Keratinocyte (primary cell): ENCODE measurements at regions not wholly inside any gene's neighbourhood (a gene's known extent, or its start where the extent isn't known, plus 50 kb on each side); places are given as distances from the start of the nearest gene placed in this dataset.

ENCODE experiments used
- DNase-seq: peaks from one replicate; pipeline ENCODE4 v3.0.0-alpha.2; 2011; ENCODE audit warnings: low read depth, missing footprints, low spot score
- FAIRE-seq: peaks from 2 replicates; lab custom pipeline; 2011; peaks lifted over from hg19 to GRCh38; lab: Jason Lieb, UNC
- H2AFZ ChIP-seq: 2 replicates; pipeline ENCODE4 v1.6.0; 2012; ENCODE audit warnings: low read length, control low read depth, inconsistent platforms; ENCODE audit not compliant: control insufficient read depth
- H3K27ac ChIP-seq: 2 replicates; pipeline ENCODE4 v1.5.1; 2011; ENCODE audit warnings: low read length; ENCODE audit not compliant: control insufficient read depth, insufficient read depth
- H3K27me3 ChIP-seq: 3 replicates; pipeline ENCODE4 v1.6.0; 2011; ENCODE audit warnings: low read length; ENCODE audit not compliant: control insufficient read depth, insufficient read depth; ENCODE audit errors: extremely low read depth
- H3K36me3 ChIP-seq, 2 experiments: 2 replicates in 1 of 2; 3 replicates in 1 of 2; pipeline ENCODE4 v1.5.1; 2011; ENCODE audit warnings: low read length in 2 of 2, mild to moderate bottlenecking in 1 of 2; ENCODE audit not compliant: control insufficient read depth in 2 of 2, insufficient read depth in 2 of 2; ENCODE audit errors: extremely low read depth in 1 of 2
- H3K4me1 ChIP-seq: 3 replicates; pipeline ENCODE4 v1.5.1; 2011; ENCODE audit warnings: low read length; ENCODE audit not compliant: control insufficient read depth, insufficient read depth; ENCODE audit errors: extremely low read depth
- H3K4me2 ChIP-seq: 3 replicates; pipeline ENCODE4 v1.6.0; 2011; ENCODE audit warnings: low read depth, low read length; ENCODE audit not compliant: control insufficient read depth, insufficient read depth; ENCODE audit errors: extremely low read depth
- H3K4me3 ChIP-seq, 3 experiments: fragments of 200-600 bp in 1 of 3; sonication (generic) in 1 of 3; 2 replicates in 2 of 3; 3 replicates in 1 of 3; pipeline ENCODE4 v1.5.1; 2011 to 2016; ENCODE audit warnings: low read length in 3 of 3, mild to moderate bottlenecking in 3 of 3, control low read depth in 2 of 3, inconsistent platforms in 1 of 3, low read depth in 1 of 3, mixed read lengths in 1 of 3, mixed run types in 1 of 3, moderate library complexity in 1 of 3; ENCODE audit not compliant: control insufficient read depth in 2 of 3, insufficient read depth in 2 of 3; ENCODE audit errors: extremely low read depth in 1 of 3
- H3K79me2 ChIP-seq: 2 replicates; pipeline ENCODE4 v1.6.0; 2012; ENCODE audit warnings: low read length; ENCODE audit not compliant: control insufficient read depth, insufficient read depth
- H3K9ac ChIP-seq: 3 replicates; pipeline ENCODE4 v1.6.0; 2011; ENCODE audit warnings: low read length; ENCODE audit not compliant: control insufficient read depth, insufficient read depth; ENCODE audit errors: extremely low read depth
- H3K9me1 ChIP-seq: 3 replicates; pipeline ENCODE4 v1.6.0; 2011; ENCODE audit warnings: low read length; ENCODE audit not compliant: control insufficient read depth, insufficient read depth; ENCODE audit errors: extremely low read depth
- H3K9me3 ChIP-seq: 2 replicates; pipeline ENCODE4 v1.5.1; 2012; ENCODE audit warnings: low read depth, low read length; ENCODE audit not compliant: control insufficient read depth
- H4K20me1 ChIP-seq: 3 replicates; pipeline ENCODE4 v1.6.0; 2011; ENCODE audit warnings: low read length; ENCODE audit not compliant: control insufficient read depth, insufficient read depth; ENCODE audit errors: extremely low read depth
- CTCF ChIP-seq, 3 experiments: IDR thresholded peaks in 1 of 3; conservative IDR thresholded peaks in 1 of 3; optimal IDR thresholded peaks in 1 of 3; 2 replicates in 2 of 3; 3 replicates in 1 of 3; pipeline versions ENCODE3 to v1.5.1; 2011; ENCODE audit warnings: low read length in 3 of 3, mild to moderate bottlenecking in 3 of 3, moderate library complexity in 2 of 3, control low read depth in 1 of 3, inconsistent platforms in 1 of 3; ENCODE audit not compliant: insufficient read depth in 2 of 3; ENCODE audit errors: extremely low read depth in 1 of 3
- EZH2 ChIP-seq: IDR thresholded peaks from one replicate; pipeline ENCODE4 v1.6.1; 2012; ENCODE audit warnings: inconsistent platforms, mild to moderate bottlenecking, low read length, moderate library complexity
- dilution Hi-C: fragments of 300-500 bp; cut with MboI; formaldehyde crosslinking; loops from one replicate; pipeline ENCODE4 v1.7.0; 2020; ENCODE audit warnings: low sequenced_read_pairs; ENCODE audit not compliant: extremely low pct_ligation_motif_present

DNA sequence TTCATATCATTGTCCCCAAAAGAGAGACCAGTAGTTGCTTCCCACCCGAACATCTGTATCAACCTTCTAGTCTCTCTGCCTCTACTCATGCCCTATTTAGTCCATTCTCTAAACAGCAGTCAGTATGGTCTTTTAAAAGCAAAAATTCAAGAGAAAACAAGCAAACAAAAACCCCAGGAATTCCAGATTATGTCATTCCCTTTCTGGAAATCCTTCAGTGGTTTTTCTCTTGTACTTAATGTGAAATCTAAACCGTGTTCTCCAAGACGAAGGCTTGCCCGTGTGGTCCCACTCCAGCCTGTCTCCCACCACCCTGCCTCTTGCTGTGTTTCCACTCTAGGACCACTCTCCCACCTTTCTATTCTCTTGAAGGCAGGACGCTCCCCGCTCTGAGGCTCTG lies 90.8 kb downstream of the TMEM30B start:
- Histone ChIP-seq H3K4me3 (no peak overlapping the region), H3K27me3 (no peaks in the 10 kb centered on the region), H3K9me1 (no peaks in the 10 kb centered on the region), H3K4me2 (no peak overlapping the region), H3K27ac (no peak overlapping the region), H3K4me1 (peaks cover 7% of the 10 kb centered on the region), H3K79me2 (no peaks in the 10 kb centered on the region), H3K36me3 (no peaks in the 10 kb centered on the region), H4K20me1 (no peaks in the 10 kb centered on the region), H3K9ac (no peak overlapping the region), H3K9me3 (no peaks in the 10 kb centered on the region), H2AFZ (no peak overlapping the region)
- no peak for DNase-seq
- dilution Hi-C loops, result no loop called here
- FAIRE-seq, result no peak
- TF ChIP-seq EZH2 (no peak), CTCF (optimal IDR thresholded peaks at IDR 0.05 in 1 of 3, IDR thresholded peaks at IDR 0.05 in 1 of 3, conservative IDR thresholded peaks at IDR 0.05 in 1 of 3; ENCODE audit: extremely low read depth in 1 of 3, insufficient read depth in 2 of 3, low read length in 3 of 3) (no peak)

- Histone ChIP-seq H3K9me3 (no peaks in the 10 kb centered on the region), H4K20me1 (no peaks in the 10 kb centered on the region), H3K36me3 (no peaks in the 10 kb centered on the region), H3K4me1 (peaks cover 12% of the 10 kb centered on the region), H3K4me2 (peak overlapping the region; percentile 80), H3K27ac (peak overlapping the region; percentile 25), H2AFZ (peak overlapping the region; percentile 89), H3K9ac (peak overlapping the region; percentile 11), H3K79me2 (no peaks in the 10 kb centered on the region), H3K27me3 (no peaks in the 10 kb centered on the region), H3K4me3 (peak overlapping the region; percentile 21 to 55 (median 44)), H3K9me1 (no peaks in the 10 kb centered on the region)
- dilution Hi-C loops, result no loop called here
- TF ChIP-seq CTCF (optimal IDR thresholded peaks at IDR 0.05 in 1 of 3, IDR thresholded peaks at IDR 0.05 in 1 of 3, conservative IDR thresholded peaks at IDR 0.05 in 1 of 3; ENCODE audit: extremely low read depth in 1 of 3, insufficient read depth in 2 of 3, low read length in 3 of 3) (peak; percentile 59 to 88 (median 66)), EZH2 (no peak)
- DNase-seq (no peak), FAIRE-seq (no peak)
Measured at GRCh38 chr14:61188978-61189808, 91.9 kb downstream of the TMEM30B start.
